SK-N-SH (cell line): ENCODE measurements at regions not wholly inside any gene's neighbourhood (a gene's known extent, or its start where the extent isn't known, plus 50 kb on each side); places are given as distances from the start of the nearest gene placed in this dataset.

Experiments
- CTCF ChIA-PET: fragments of 300-600, 350-600 bp; formaldehyde crosslinking; extraction: SDS; loops from one replicate; lab custom pipeline; 2021; lab: Yijun Ruan, JAX
- POLR2A ChIA-PET: fragments of 350-600 bp; sonication (Branson Sonifier 250); formaldehyde crosslinking; extraction: SDS; loops from one replicate; lab custom pipeline; 2020; ENCODE audit warnings: antibody characterized with exemption, inconsistent platforms; lab: Yijun Ruan, JAX
- DNase-seq: peaks from one replicate; pipeline ENCODE4 v3.0.0; 2012
- H2AFZ ChIP-seq: fragments of 200-600 bp; sonication (generic); 2 replicates; pipeline ENCODE4 v1.8.1; 2016; ENCODE audit warnings: antibody characterized with exemption, mild to moderate bottlenecking, low read depth
- H3F3A ChIP-seq: fragments of 200-600 bp; sonication (generic); replicated peaks from 2 replicates; pipeline ENCODE3; 2016; ENCODE audit warnings: antibody characterized with exemption, mild to moderate bottlenecking; ENCODE audit not compliant: insufficient read depth
- H3K27ac ChIP-seq, 2 experiments: fragments of 200-500 bp in 1 of 2; fragments of 200-600 bp in 1 of 2; sonication (Bioruptor generic) in 1 of 2; sonication (generic), shearing (Covaris generic) in 1 of 2; 2 replicates each; pipeline versions ENCODE4 v1.5.1 to v1.6.1; 2014 to 2016; ENCODE audit warnings: low read depth in 2 of 2, inconsistent platforms in 1 of 2, low read length in 1 of 2, mild to moderate bottlenecking in 1 of 2, mixed read lengths in 1 of 2
- H3K27me3 ChIP-seq: fragments of 200-600 bp; sonication (generic), shearing (Covaris generic); 2 replicates; pipeline ENCODE4 v1.6.1; 2016; ENCODE audit warnings: mixed run types; ENCODE audit not compliant: insufficient read depth
- H3K36me3 ChIP-seq, 2 experiments: fragments of 200-500 bp in 1 of 2; fragments of 200-600 bp in 1 of 2; sonication (Bioruptor generic) in 1 of 2; sonication (generic) in 1 of 2; replicated peaks in 1 of 2; 2 replicates each; pipeline versions ENCODE3 to v1.5.1; 2014 to 2016; ENCODE audit warnings: low read length in 1 of 2, mild to moderate bottlenecking in 1 of 2; ENCODE audit not compliant: insufficient read depth in 2 of 2, control insufficient read depth in 1 of 2
- H3K4me1 ChIP-seq, 2 experiments: fragments of 200-500 bp in 1 of 2; fragments of 200-600 bp in 1 of 2; sonication (Bioruptor generic) in 1 of 2; sonication (generic), shearing (Covaris generic) in 1 of 2; 2 replicates each; pipeline versions ENCODE4 v1.5.1 to v1.6.1; 2014 to 2016; ENCODE audit warnings: low read depth in 1 of 2, low read length in 1 of 2, mixed run types in 1 of 2; ENCODE audit not compliant: insufficient read depth in 2 of 2, control insufficient read depth in 1 of 2
- H3K4me2 ChIP-seq: fragments of 200-600 bp; sonication (generic), shearing (Covaris generic); 2 replicates; pipeline ENCODE4 v1.6.1; 2017; ENCODE audit warnings: mixed run types
- H3K4me3 ChIP-seq, 2 experiments: fragments of 200-500 bp in 1 of 2; fragments of 200-600 bp in 1 of 2; sonication (Bioruptor generic) in 1 of 2; sonication (generic), shearing (Covaris generic) in 1 of 2; 2 replicates each; pipeline versions ENCODE4 v1.5.1 to v1.8.1; 2014 to 2016; ENCODE audit warnings: low read depth in 2 of 2, inconsistent platforms in 1 of 2, low read length in 1 of 2, mild to moderate bottlenecking in 1 of 2, mixed read lengths in 1 of 2, moderate library complexity in 1 of 2
- H3K79me2 ChIP-seq: fragments of 200-600 bp; sonication (generic); 2 replicates; pipeline ENCODE4 v1.8.1; 2017; ENCODE audit warnings: mild to moderate bottlenecking; ENCODE audit not compliant: insufficient read depth
- H3K9ac ChIP-seq: fragments of 200-600 bp; sonication (generic); 2 replicates; pipeline ENCODE4 v1.6.1; 2017; ENCODE audit warnings: mixed run types
- H3K9me2 ChIP-seq: fragments of 200-600 bp; sonication (generic); 2 replicates; pipeline ENCODE4 v1.6.1; 2017; ENCODE audit warnings: mixed run types
- H3K9me3 ChIP-seq: fragments of 200-600 bp; sonication (generic); 2 replicates; pipeline ENCODE4 v1.6.1; 2017; ENCODE audit warnings: mixed run types, mild to moderate bottlenecking, moderate library complexity
- H4K20me1 ChIP-seq: fragments of 200-600 bp; sonication (generic); 2 replicates; pipeline ENCODE4 v1.6.1; 2017; ENCODE audit warnings: mild to moderate bottlenecking, mixed run types; ENCODE audit not compliant: insufficient read depth
- CTCF ChIP-seq: fragments of 200-600 bp; sonication (generic); IDR thresholded peaks from 2 replicates; pipeline ENCODE4 v1.6.1; 2017; ENCODE audit warnings: antibody characterized with exemption, mild to moderate bottlenecking, moderate library complexity
- ELF1 ChIP-seq: IDR thresholded peaks from 2 replicates; pipeline ENCODE4 v1.4.0; 2012
- FOSL2 ChIP-seq: IDR thresholded peaks from 2 replicates; pipeline ENCODE4 v1.4.0; 2012; ENCODE audit warnings: low read depth, mild to moderate bottlenecking, moderate library complexity, borderline replicate concordance
- FOXM1 ChIP-seq: IDR thresholded peaks from 2 replicates; pipeline ENCODE4 v1.4.0; 2012; ENCODE audit warnings: low read depth, mild to moderate bottlenecking
- GATA2 ChIP-seq: sonication (generic); formaldehyde crosslinking; IDR thresholded peaks from 2 replicates; pipeline ENCODE4 v1.5.0; 2020; ENCODE audit warnings: mild to moderate bottlenecking, missing genetic modification reagents
- MAX ChIP-seq: IDR thresholded peaks from 2 replicates; pipeline ENCODE4 v1.4.0; 2012; ENCODE audit warnings: low read depth
- MEF2A ChIP-seq: IDR thresholded peaks from 2 replicates; pipeline ENCODE4 v1.4.0; 2012; ENCODE audit warnings: low read depth, borderline replicate concordance
- MXI1 ChIP-seq: IDR thresholded peaks from 2 replicates; pipeline ENCODE4 v1.6.1; 2012; ENCODE audit warnings: mild to moderate bottlenecking, low read depth, low read length, improper control_type of control experiment
- NFIC ChIP-seq: IDR thresholded peaks from 2 replicates; pipeline ENCODE4 v1.4.0; 2012; ENCODE audit warnings: borderline replicate concordance
- PBX3 ChIP-seq: IDR thresholded peaks from 2 replicates; pipeline ENCODE4; 2012
- POLR2AphosphoS5 ChIP-seq: IDR thresholded peaks from 2 replicates; pipeline ENCODE4 v1.6.1; 2012; ENCODE audit warnings: low read depth, low read length
- RAD21 ChIP-seq: IDR thresholded peaks from 2 replicates; pipeline ENCODE4 v1.6.1; 2012; ENCODE audit warnings: mild to moderate bottlenecking, low read length
- RCOR1 ChIP-seq: fragments of 150-350 bp; IDR thresholded peaks from 2 replicates; pipeline ENCODE4 v1.6.1; 2017; ENCODE audit warnings: antibody characterized with exemption, low read length
- SIN3A ChIP-seq: IDR thresholded peaks from 2 replicates; pipeline ENCODE4 v1.6.1; 2012; ENCODE audit warnings: low read depth, mild to moderate bottlenecking, low read length, moderate library complexity, borderline replicate concordance
- TCF12 ChIP-seq: IDR thresholded peaks from 2 replicates; pipeline ENCODE4 v1.4.0; 2012
- WGBS: methylation state at CpG from one replicate; pipeline ENCODE4 v1.1.6; 2017; ENCODE audit warnings: low lambda C conversion rate; 5-methylcytosine and 5-hydroxymethylcytosine counted together

DNA sequence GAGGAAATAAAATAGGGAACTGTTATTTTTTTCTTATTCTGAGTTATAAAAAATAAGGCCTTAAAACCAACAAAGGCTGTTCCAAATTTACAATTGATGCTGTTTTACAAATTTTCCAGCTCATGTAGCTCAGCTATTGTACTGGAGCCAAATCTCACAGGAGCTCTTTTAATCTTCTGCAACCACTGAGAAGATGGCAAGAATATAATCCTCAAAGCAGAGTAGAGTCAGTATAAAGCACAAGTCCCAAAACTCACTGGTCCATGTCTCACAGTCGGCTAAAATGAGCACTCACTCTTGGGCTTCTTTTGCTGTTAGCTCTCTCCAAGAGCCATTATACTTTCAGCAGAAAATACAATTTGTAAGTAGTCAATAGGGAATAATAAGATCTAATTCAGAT, 1074.4 kb upstream of the PRR20A start (continued):
- TF ChIP-seq ELF1 = no peak
- no peak for TF ChIP-seq MEF2A
- TF ChIP-seq, all 33 proteins: peak for 0

- Histone ChIP-seq H3K36me3 (no peaks in the 10 kb centered on the region), H4K20me1 (no peaks in the 10 kb centered on the region), H3K27ac (no peak overlapping the region), H3K9ac (no peak overlapping the region), H3K27me3 (no peaks in the 10 kb centered on the region), H3K79me2 (no peaks in the 10 kb centered on the region), H3K9me3 (no peaks in the 10 kb centered on the region), H3K4me2 (no peak overlapping the region), H3F3A (no peaks in the 10 kb centered on the region), H2AFZ (no peak overlapping the region), H3K4me3 (no peak overlapping the region), H3K4me1 (no peaks in the 10 kb centered on the region), H3K9me2 (no peaks in the 10 kb centered on the region)
- no peak for DNase-seq
- TF ChIP-seq RCOR1 (no peak), CTCF (no peak), FOXM1 (no peak), SIN3A (no peak), RAD21 (no peak), POLR2AphosphoS5 (no peak), FOSL2 (no peak), MEF2A (no peak)
- ChIA-PET CTCF (no interaction called here), POLR2A (no interaction called here)
- 39% methylated on average over 1 of the region's 1 CpG for WGBS
Measured at GRCh38 chr13:56102641-56103040, 1038.1 kb upstream of the PRR20A start.

GRCh38 chr13:56110751-56111150, 1030.0 kb upstream of the PRR20A start:
- Histone ChIP-seq H2AFZ (no peak overlapping the region), H3K79me2 (no peaks in the 10 kb centered on the region), H3K9ac (no peak overlapping the region), H4K20me1 (no peaks in the 10 kb centered on the region), H3K4me2 (no peak overlapping the region), H3K36me3 (no peaks in the 10 kb centered on the region), H3K9me3 (no peaks in the 10 kb centered on the region), H3K27me3 (no peaks in the 10 kb centered on the region), H3F3A (no peaks in the 10 kb centered on the region), H3K27ac (no peak overlapping the region), H3K9me2 (no peaks in the 10 kb centered on the region), H3K4me1 (no peaks in the 10 kb centered on the region), H3K4me3 (no peak overlapping the region)
- ChIA-PET POLR2A (no interaction called here), CTCF (no interaction called here)
- no peak for DNase-seq
- WGBS = 2% methylated on average over 3 of the region's 3 CpGs
- TF ChIP-seq PBX3 = no peak
- TF ChIP-seq MAX = no peak
- TF ChIP-seq NFIC = no peak
- no peak for TF ChIP-seq TCF12
- TF ChIP-seq FOSL2 = no peak
- no peak for TF ChIP-seq FOXM1
- TF ChIP-seq MXI1 = no peak
- no peak for TF ChIP-seq GATA2 (CRISPR knock-in tag)
